ENCODE measurements at regions not wholly inside any gene's neighbourhood (a gene's known extent, or its start where the extent isn't known, plus 50 kb on each side); places are given as distances from the start of the nearest gene placed in this dataset.

DNA sequence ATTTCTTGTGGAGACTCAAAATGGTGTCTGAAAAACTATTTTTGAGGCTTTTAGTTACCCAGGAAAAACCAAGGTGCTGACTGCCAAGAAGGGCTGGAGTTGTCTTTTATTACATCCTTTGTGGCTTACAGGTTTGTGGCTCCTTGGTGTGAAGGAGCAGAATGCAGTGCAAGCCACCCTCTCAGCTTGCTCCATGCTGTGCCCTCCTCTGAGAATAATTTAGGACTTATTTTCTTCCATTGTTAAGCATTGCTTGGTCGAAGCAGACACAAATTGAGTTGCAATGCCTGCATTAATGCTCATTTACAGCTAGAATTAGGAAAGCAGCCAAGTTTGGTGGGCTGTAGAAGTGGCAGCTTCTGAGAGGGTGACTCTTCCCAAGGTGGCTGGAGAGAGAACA is 272.2 kb downstream of the KIF4B start:
- TF ChIP-seq EZH2 (optimal IDR thresholded peaks at IDR 0.05; ENCODE audit: low read depth, low read length) (no peak), EZH2phosphoT487 (IDR thresholded peaks at IDR 0.05; ENCODE audit: low read length) (no peak)
- TF ChIP-seq, protein P1, sequence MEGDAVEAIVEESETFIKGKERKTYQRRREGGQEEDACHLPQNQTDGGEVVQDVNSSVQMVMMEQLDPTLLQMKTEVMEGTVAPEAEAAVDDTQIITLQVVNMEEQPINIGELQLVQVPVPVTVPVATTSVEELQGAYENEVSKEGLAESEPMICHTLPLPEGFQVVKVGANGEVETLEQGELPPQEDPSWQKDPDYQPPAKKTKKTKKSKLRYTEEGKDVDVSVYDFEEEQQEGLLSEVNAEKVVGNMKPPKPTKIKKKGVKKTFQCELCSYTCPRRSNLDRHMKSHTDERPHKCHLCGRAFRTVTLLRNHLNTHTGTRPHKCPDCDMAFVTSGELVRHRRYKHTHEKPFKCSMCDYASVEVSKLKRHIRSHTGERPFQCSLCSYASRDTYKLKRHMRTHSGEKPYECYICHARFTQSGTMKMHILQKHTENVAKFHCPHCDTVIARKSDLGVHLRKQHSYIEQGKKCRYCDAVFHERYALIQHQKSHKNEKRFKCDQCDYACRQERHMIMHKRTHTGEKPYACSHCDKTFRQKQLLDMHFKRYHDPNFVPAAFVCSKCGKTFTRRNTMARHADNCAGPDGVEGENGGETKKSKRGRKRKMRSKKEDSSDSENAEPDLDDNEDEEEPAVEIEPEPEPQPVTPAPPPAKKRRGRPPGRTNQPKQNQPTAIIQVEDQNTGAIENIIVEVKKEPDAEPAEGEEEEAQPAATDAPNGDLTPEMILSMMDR (IDR thresholded peaks at IDR 0.05; ENCODE audit: low read length): no peak
- Histone ChIP-seq H3K9me2 (replicated peaks; ENCODE audit: insufficient read depth, low read length) (no peaks in the 10 kb centered on the region), H3K79me2 (ENCODE audit: low read length) (no peaks in the 10 kb centered on the region), H3K27me3 (replicated peaks; ENCODE audit: insufficient read depth, low read length) (no peaks in the 10 kb centered on the region), H3K27ac (ENCODE audit: low read length) (no peak overlapping the region), H3K4me3 (ENCODE audit: low read length) (no peak overlapping the region), H3K36me3 (replicated peaks; ENCODE audit: insufficient read depth, low read length) (no peaks in the 10 kb centered on the region), H2AFZ (ENCODE audit: low read length) (no peak overlapping the region), H3K4me2 (ENCODE audit: low read depth, low read length) (no peak overlapping the region), H3F3A (ENCODE audit: insufficient read depth, low read length) (no peaks in the 10 kb centered on the region), H4K20me1 (ENCODE audit: insufficient read depth, low read length) (no peaks in the 10 kb centered on the region), H3K9me3 (replicated peaks; ENCODE audit: insufficient read depth, low read length) (no peaks in the 10 kb centered on the region), H3K9ac (ENCODE audit: low read length) (no peak overlapping the region), H3K4me1 (ENCODE audit: low read length) (no peaks in the 10 kb centered on the region)
- no peak for DNase-seq

DNA sequence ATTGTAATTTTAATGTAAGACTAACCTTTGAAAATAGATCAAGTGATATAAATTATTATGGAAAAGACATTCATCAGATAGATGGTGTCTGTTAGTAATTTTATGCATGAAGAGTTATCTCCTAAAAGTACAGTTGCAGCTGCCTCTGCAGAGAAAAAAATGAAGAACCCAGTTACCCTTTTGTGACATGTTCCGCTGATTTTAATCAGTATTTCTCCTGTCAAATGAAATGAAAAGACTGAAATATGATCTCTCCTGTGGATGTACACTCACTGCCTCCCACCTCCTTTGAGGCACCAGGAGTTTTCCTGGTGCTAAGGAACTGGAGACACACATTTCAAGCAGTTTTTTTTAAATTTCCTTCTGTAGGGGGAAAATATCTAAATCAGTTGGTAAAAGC is 277.4 kb downstream of the KIF4B start:
- H3K27me3 ChIP-seq (replicated peaks; ENCODE audit: insufficient read depth, low read length): no peaks in the 10 kb centered on the region
- no peak overlapping the region for H3K4me3 ChIP-seq (ENCODE audit: low read length)
- H3K36me3 ChIP-seq (replicated peaks; ENCODE audit: insufficient read depth, low read length): no peaks in the 10 kb centered on the region
- no peak overlapping the region for H3K27ac ChIP-seq (ENCODE audit: low read length)
- H3K9me3 ChIP-seq (replicated peaks; ENCODE audit: insufficient read depth, low read length): no peaks in the 10 kb centered on the region
- no peak for DNase-seq
- H3K4me2 ChIP-seq (ENCODE audit: low read depth, low read length): no peak overlapping the region
- H3K9me2 ChIP-seq (replicated peaks; ENCODE audit: insufficient read depth, low read length): no peaks in the 10 kb centered on the region
- no peaks in the 10 kb centered on the region for H3F3A ChIP-seq (ENCODE audit: insufficient read depth, low read length)
- H4K20me1 ChIP-seq (ENCODE audit: insufficient read depth, low read length): no peaks in the 10 kb centered on the region
- no peaks in the 10 kb centered on the region for H3K79me2 ChIP-seq (ENCODE audit: low read length)
- H3K4me1 ChIP-seq (ENCODE audit: low read length): no peaks in the 10 kb centered on the region
- no peak overlapping the region for H2AFZ ChIP-seq (ENCODE audit: low read length)
- no peak overlapping the region for H3K9ac ChIP-seq (ENCODE audit: low read length)
- TF ChIP-seq EZH2 (optimal IDR thresholded peaks at IDR 0.05; ENCODE audit: low read depth, low read length) (no peak), EZH2phosphoT487 (IDR thresholded peaks at IDR 0.05; ENCODE audit: low read length) (no peak)
- TF ChIP-seq, protein P1 (IDR thresholded peaks at IDR 0.05; ENCODE audit: low read length): no peak

DNA sequence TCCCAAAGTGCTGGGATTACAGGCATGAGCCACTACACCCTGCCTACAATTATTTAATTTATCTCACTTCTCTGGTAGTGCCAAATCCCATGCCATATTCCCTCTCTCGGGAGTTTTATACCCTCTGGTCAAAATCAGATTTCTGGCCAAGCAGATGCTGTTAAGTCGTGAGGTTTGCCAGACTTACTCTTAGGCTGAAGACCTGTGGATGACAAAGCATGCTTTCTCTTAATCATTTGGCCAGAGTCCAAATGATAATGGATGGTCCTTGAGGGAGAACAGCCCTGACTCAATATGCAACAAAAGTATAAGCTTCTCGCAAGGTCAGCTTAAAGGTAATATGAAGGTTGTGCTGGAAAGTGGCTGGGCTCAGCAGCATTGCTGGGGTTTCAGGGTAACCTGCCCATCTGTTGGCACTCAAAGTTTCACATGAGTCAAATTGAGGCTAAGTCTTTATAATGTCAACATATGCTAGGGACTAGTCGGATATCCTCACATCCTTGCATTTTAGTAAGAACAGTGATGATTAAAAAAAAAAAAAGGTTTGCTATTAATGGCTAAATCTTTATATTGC is 280.1 kb downstream of the KIF4B start:
- Histone ChIP-seq H3K4me3 (ENCODE audit: low read length) (no peak overlapping the region), H3K4me2 (ENCODE audit: low read depth, low read length) (no peak overlapping the region), H4K20me1 (ENCODE audit: insufficient read depth, low read length) (no peaks in the 10 kb centered on the region), H3K9me2 (replicated peaks; ENCODE audit: insufficient read depth, low read length) (no peaks in the 10 kb centered on the region), H2AFZ (ENCODE audit: low read length) (no peak overlapping the region), H3F3A (ENCODE audit: insufficient read depth, low read length) (no peaks in the 10 kb centered on the region), H3K27ac (ENCODE audit: low read length) (no peak overlapping the region), H3K79me2 (ENCODE audit: low read length) (no peaks in the 10 kb centered on the region), H3K36me3 (replicated peaks; ENCODE audit: insufficient read depth, low read length) (no peaks in the 10 kb centered on the region), H3K4me1 (ENCODE audit: low read length) (no peaks in the 10 kb centered on the region), H3K27me3 (replicated peaks; ENCODE audit: insufficient read depth, low read length) (no peaks in the 10 kb centered on the region), H3K9ac (ENCODE audit: low read length) (no peak overlapping the region), H3K9me3 (replicated peaks; ENCODE audit: insufficient read depth, low read length) (no peaks in the 10 kb centered on the region)
- DNase-seq: no peak
- TF ChIP-seq, protein P1 (IDR thresholded peaks at IDR 0.05; ENCODE audit: low read length): no peak
- TF ChIP-seq EZH2 (optimal IDR thresholded peaks at IDR 0.05; ENCODE audit: low read depth, low read length) (no peak), EZH2phosphoT487 (IDR thresholded peaks at IDR 0.05; ENCODE audit: low read length) (no peak)

Data from MM.1S (cell line).